ENCODE measurements at regions not wholly inside any gene's neighbourhood (a gene's known extent, or its start where the extent isn't known, plus 50 kb on each side); places are given as distances from the start of the nearest gene placed in this dataset.
A peak's percentile ranks its signal among the peaks of the same experiment; 100 is the strongest.
"Not testable (repeated sequence)": the region's sequence is repeated elsewhere in the genome, so short reads cannot be mapped to it uniquely, and the experiment has no call there.

GRCh38 chr3:107942951-107943749 is 147.7 kb downstream of the CD47 start:
- DNase-seq (ENCODE audit: low spot score): no peak

- DNase-seq (ENCODE audit: low spot score): no peak
Observed at GRCh38 chr3:107942244-107942643, 148.6 kb downstream of the CD47 start.

- no peak for DNase-seq (ENCODE audit: low spot score)
Observed at GRCh38 chr3:107939691-107940442, 151.0 kb downstream of the CD47 start.

- DNase-seq (ENCODE audit: low spot score): peak; percentile 13
Observed at GRCh38 chr3:107938143-107938542, 152.7 kb downstream of the CD47 start.

- DNase-seq (ENCODE audit: low spot score): no peak
Observed at GRCh38 chr3:107934808-107935207, 156.0 kb downstream of the CD47 start.

- no peak for DNase-seq (ENCODE audit: low spot score)
Observed at GRCh38 chr3:107933450-107933849, 157.4 kb downstream of the CD47 start.

- DNase-seq (ENCODE audit: low spot score): no peak
Observed at GRCh38 chr3:107931326-107931725, 159.5 kb downstream of the CD47 start.

- DNase-seq (ENCODE audit: low spot score): no peak
Observed at GRCh38 chr3:107929088-107929487, 161.7 kb downstream of the CD47 start.

GRCh38 chr3:107928084-107928445 is 162.8 kb downstream of the CD47 start:
- peak; percentile 45 for DNase-seq (ENCODE audit: low spot score)

GRCh38 chr3:107927361-107928083 is 163.3 kb downstream of the CD47 start:
- peak; percentile 72 for DNase-seq (ENCODE audit: low spot score)

- DNase-seq (ENCODE audit: low spot score): no peak
Observed at GRCh38 chr3:107925851-107926250, 165.0 kb downstream of the CD47 start.

GRCh38 chr3:107921038-107921437 is 169.8 kb downstream of the CD47 start:
- no peak for DNase-seq (ENCODE audit: low spot score)

- no peak for DNase-seq (ENCODE audit: low spot score)
Observed at GRCh38 chr3:107920538-107920937, 170.3 kb downstream of the CD47 start.

- no peak for DNase-seq (ENCODE audit: low spot score)
Observed at GRCh38 chr3:107919239-107919638, 171.6 kb downstream of the CD47 start.

- DNase-seq (ENCODE audit: low spot score): no peak
Observed at GRCh38 chr3:107916171-107916570, 174.7 kb downstream of the CD47 start.

GRCh38 chr3:107915706-107916105 is 175.1 kb downstream of the CD47 start:
- DNase-seq (ENCODE audit: low spot score): no peak

GRCh38 chr3:107913701-107914100 is 177.1 kb downstream of the CD47 start:
- no peak for DNase-seq (ENCODE audit: low spot score)

- DNase-seq (ENCODE audit: low spot score): peak; percentile 37
Observed at GRCh38 chr3:107911337-107912000, 179.4 kb downstream of the CD47 start.

GRCh38 chr3:107910713-107911259 is 180.0 kb downstream of the CD47 start:
- no peak for DNase-seq (ENCODE audit: low spot score)

- DNase-seq (ENCODE audit: low spot score): not testable (repeated sequence)
Observed at GRCh38 chr3:107909583-107909982, 181.2 kb downstream of the CD47 start.

- DNase-seq (ENCODE audit: low spot score): no peak
Observed at GRCh38 chr3:107907996-107908395, 182.8 kb downstream of the CD47 start.

- no peak for DNase-seq (ENCODE audit: low spot score)
Observed at GRCh38 chr3:107904536-107905066, 186.2 kb downstream of the CD47 start.

All from SW480 (cell line).